GM18505 (cell line): ENCODE measurements at regions not wholly inside any gene's neighbourhood (a gene's known extent, or its start where the extent isn't known, plus 50 kb on each side); places are given as distances from the start of the nearest gene placed in this dataset.

ENCODE experiments used
- ATAC-seq: cut with Tn5 transposase; IDR thresholded peaks from one replicate; pipeline ENCODE4 v1.9.1; 2021; ENCODE audit not compliant: unreplicated experiment
- POLR2A ChIP-seq: IDR thresholded peaks from 4 replicates; pipeline ENCODE4 v1.6.1; 2011; ENCODE audit warnings: borderline replicate concordance; ENCODE audit not compliant: insufficient read depth, insufficient read length; ENCODE audit errors: extremely low read depth

- no peak for TF ChIP-seq POLR2A
- no peak for ATAC-seq
Measured at GRCh38 chr20:10853176-10853575, 179.4 kb upstream of the JAG1 start.

- ATAC-seq, result no peak
Measured at GRCh38 chr20:10853731-10854130, 179.9 kb upstream of the JAG1 start.

GRCh38 chr20:10854976-10855375 lies 181.2 kb upstream of the JAG1 start:
- TF ChIP-seq POLR2A, result no peak
- ATAC-seq, result no peak

More at GRCh38 chr20:10853731-10854130, 179.9 kb upstream of the JAG1 start:
- no peak for TF ChIP-seq POLR2A

GRCh38 chr20:10855778-10856177 lies 182.0 kb upstream of the JAG1 start:
- no peak for ATAC-seq
- TF ChIP-seq POLR2A, result no peak

- TF ChIP-seq POLR2A, result no peak
- no peak for ATAC-seq
Measured at GRCh38 chr20:10856237-10857015, 182.6 kb upstream of the JAG1 start.

GRCh38 chr20:10857352-10858070 lies 183.7 kb upstream of the JAG1 start:
- ATAC-seq, result no peak
- TF ChIP-seq POLR2A, result no peak

GRCh38 chr20:10861090-10861489 lies 187.3 kb upstream of the JAG1 start:
- no peak for TF ChIP-seq POLR2A

GRCh38 chr20:10861619-10862018 lies 187.8 kb upstream of the JAG1 start:
- no peak for ATAC-seq
- TF ChIP-seq POLR2A, result no peak

More at GRCh38 chr20:10861090-10861489, 187.3 kb upstream of the JAG1 start:
- no peak for ATAC-seq

GRCh38 chr20:10863337-10864060 lies 189.7 kb upstream of the JAG1 start:
- no peak for ATAC-seq
- TF ChIP-seq POLR2A, result no peak

GRCh38 chr20:10864076-10864672 lies 190.4 kb upstream of the JAG1 start:
- ATAC-seq, result no peak
- TF ChIP-seq POLR2A, result no peak

- no peak for ATAC-seq
- no peak for TF ChIP-seq POLR2A
Measured at GRCh38 chr20:10868299-10868698, 194.5 kb upstream of the JAG1 start.

GRCh38 chr20:10873026-10873425 lies 199.2 kb upstream of the JAG1 start:
- no peak for ATAC-seq
- no peak for TF ChIP-seq POLR2A

- ATAC-seq, result no peak
- TF ChIP-seq POLR2A, result no peak
Measured at GRCh38 chr20:10875653-10876052, 201.9 kb upstream of the JAG1 start.
